Stimulated activated CD4-positive, alpha-beta T cell treated with anti-CD3 and anti-CD28 coated beads, TNF-alpha, amount 100 ng/mL, for 24 hours (primary cell): ENCODE measurements at regions not wholly inside any gene's neighbourhood (a gene's known extent, or its start where the extent isn't known, plus 50 kb on each side); places are given as distances from the start of the nearest gene placed in this dataset.

Experiments used
- DNase-seq, 3 experiments: peaks; one replicate each; pipeline ENCODE4 v3.0.0-alpha.2; 2020; ENCODE audit warnings: low read depth in 3 of 3

DNA sequence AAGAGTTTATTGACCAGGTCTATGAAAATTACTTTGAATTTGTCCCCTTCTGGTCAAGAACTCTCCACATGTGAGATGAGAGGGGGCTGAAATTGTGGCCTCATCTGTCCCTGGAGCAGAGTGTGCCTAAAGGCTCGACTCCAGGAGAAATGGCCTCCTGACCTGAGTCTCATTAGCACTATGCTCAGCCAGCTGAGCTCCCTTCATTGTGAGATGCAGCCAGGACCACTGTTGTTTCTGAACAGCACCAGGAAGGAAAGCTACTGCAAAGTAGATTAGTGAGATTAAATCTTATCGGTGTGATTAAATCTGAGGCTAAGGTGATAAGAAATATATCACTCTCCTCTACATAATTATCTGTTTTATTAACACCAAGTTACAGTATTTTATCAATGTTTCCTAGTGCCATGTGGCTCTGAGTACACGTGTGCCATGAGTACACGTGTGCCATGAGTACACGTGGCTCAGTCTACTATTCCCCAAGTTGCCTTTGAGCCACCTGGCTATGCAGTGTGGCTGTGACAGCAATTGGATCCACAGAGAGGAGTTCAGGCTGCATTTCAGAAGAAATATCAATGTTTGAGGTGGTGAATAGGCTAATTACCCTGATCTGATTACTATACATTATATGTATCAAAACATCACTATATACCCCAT, 126.9 kb downstream of the IPMK start:
- no peak for DNase-seq

DNA sequence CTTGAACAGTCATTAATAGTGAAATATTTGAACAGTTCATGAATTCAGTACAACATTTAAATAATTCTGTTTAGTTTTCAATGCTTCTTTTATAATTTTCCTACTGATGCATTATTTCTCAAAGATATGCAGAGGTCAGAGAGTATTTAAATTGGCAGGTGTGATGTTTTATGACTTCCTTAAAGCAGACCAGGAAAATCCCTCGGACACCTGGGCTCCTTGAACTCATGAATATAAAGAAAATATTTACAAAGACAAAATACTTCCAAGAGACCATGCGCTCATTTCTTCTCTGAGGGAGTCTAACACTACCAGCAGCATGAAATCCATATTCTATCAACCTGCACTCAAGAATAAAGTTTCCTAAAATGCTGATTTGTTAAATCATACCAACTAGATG, 127.6 kb downstream of the IPMK start:
- no peak for DNase-seq

DNA sequence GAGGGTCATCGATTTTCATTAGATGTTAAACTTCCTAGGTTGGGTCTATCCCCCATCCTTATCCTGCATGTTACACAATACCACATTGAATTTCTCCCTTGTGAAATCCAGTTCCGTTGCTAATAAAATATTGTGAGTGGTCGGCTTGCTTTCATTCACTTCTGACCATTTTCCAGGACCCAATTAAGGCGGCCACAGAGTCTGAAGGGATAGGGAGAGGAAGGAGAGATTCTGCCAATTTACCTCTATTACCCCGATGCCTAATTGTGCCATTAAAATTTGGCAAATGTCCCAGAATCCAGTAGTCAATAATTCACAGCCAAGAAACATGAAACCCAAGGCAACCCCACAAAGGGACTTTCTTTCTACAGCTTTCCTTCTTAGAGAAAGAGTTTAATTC, 129.9 kb downstream of the IPMK start:
- DNase-seq, result no peak

DNA sequence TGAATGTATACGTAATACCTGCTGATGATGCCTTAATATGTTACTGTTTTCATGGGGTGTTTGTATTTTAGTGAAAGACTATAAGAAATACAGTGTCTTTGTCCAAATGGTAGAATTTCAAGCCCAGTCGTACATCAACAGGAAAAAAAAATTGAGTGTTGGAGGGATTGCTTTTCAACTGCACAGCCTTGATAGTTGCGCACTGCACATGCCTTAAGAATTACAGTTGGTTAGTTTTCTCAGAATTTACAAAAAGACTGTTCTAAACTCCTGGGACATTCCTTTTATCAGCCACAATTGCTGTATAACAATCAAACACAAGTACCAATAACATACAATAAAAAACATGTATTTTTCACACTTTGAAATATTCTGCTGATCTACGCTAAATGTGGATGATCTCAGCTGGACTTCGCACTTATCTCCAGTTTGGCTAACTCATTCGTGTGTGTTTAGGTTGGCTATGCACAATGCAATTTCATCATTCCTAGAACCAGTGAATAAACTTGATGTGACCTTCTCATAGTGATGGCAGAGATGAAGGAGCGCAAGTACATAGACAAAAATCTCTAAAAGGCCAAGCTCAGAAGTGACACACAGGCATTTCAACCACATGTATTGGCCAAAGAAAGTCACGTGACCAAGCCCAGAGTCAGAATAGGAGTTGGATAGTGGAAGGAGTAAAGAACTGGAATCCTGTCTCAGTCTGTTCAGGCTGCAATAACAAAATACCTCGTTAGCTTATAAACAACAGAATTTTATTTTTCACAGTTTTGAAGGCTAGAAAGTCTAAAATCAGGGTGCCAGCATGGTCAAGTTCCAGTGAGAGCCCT, 152.3 kb downstream of the IPMK start:
- no peak for DNase-seq

DNA sequence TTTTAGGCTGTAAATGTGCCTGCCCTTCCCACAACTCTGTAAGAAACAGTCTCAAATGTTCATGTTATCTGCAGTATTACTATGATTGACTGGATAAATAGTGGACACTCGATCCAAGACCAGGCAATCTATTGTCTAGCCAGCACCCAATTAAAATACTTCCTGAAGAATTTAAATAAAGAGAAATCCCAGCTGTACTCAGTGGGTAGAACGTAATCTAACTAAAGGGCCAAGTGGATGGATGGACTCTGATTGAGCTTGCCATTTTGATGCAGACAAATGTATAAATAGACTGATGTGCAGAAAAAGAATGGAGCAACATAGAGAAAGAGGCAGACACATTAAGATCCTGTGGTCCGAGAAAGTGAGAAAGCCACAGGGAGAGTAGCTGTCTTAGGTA, 158.0 kb downstream of the IPMK start:
- no peak for DNase-seq

DNA sequence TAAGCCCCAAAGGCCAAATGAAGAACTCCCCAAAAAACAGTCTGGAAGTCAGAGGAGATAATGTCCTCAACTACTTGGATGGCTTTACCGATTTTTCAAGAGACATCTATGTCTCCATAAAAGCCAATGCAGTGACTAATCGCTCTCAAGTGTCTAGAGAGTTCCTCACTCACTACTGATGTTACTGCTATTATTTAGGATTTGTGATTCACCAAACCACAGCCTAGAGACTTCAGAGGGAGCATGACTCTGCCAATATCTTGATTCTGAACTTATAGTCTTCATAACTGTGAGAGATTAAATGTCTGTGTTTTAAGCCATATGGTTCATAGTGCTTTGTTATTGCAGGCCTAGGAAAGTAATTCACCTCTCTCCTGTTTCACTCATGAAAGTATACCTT, 160.2 kb downstream of the IPMK start:
- no peak for DNase-seq

DNA sequence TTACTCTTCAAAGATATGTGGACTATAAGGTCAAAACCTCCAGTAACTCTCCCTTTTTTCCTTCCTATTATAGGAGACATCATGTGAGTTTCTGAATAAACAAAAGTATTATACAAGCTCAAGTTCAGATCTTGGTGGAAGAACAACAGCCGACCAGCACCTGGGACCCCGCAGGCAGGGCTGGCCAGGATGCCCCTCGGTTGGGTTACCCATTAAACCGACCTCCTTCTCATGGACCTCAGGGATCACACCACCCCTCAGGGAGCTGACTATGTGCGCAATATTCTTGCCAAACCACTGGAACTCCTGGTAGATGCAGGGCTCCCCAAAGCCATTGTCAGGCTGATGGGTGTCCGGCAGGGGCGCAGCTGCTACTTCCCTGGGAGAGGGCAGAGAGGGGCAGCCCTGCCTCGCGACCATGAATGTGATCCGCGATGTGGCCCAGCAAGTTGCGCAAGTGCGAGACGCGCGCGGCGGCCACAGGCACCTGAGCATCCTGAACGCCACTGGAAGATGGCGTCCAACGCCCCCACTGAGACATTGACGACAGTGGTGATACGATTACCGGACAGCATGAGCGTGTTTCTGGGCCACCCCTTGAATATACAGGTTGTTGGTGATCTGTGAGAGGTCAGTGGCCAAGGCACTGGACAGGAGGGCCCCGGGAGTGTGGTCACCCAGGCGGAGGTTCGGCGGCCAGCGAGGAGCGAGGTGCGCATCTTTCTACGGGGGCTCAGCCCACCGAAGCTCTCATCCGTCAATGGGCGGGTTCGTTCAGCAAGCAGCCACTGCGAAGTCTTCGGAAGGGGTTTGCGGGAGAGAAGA, 161.3 kb downstream of the IPMK start:
- DNase-seq, result no peak

DNA sequence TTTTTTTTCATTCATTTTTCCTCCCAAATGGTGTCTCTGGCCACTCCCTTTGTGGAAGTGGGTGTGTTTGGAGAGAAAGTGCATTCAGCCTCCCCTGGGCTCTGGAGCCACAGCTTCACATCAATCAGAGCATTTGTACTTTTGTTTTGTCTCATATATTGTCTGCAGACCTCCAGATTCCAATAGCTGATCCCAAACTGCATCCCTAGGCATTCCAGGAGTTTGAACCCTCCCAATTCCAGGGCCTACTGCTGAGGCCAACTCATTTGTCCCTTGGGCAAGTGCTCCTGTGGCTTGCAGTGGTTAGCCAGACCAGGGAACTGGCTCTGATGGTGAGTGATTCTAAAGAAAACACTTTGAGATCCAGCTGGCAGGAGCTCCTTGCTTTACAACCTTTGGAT, 163.3 kb downstream of the IPMK start:
- DNase-seq, result no peak

DNA sequence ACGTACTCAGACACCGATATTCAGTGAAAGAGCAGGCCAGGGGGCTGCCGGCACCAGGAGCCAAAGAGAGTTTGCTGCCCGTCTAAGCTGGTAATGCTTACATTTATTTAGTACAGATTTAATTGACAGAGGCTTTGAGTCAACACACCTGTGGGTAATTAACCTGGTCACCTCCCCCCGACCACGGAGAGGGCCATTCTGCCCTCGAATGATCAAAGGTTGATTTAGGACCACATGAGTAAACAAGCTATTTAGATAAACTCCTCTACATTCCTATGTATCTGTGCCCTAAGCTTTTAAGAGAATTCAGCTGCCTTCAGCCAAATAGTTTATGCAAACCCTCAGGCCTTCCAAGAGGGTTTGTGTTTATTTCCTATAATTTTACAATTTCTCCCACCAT, 164.8 kb downstream of the IPMK start:
- DNase-seq, result no peak

DNA sequence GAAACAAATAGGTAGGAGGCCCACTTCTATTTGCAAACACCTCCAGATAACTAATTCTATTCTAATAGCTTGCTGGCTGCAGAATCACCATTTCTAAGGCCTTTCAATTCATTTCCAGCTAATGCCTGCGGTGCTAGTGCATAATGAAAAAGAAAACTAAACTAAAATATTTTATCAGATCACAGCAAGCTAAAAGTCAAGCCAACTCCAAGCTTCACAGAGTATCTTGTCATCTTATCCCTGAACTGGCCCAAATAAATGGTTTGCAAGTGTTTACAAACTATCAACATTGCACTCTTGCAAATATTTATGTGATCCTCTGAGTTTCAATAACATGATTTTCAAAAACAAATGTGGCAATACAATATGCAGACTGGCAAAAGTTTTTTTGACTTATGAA, 166.0 kb downstream of the IPMK start:
- DNase-seq, result no peak

DNA sequence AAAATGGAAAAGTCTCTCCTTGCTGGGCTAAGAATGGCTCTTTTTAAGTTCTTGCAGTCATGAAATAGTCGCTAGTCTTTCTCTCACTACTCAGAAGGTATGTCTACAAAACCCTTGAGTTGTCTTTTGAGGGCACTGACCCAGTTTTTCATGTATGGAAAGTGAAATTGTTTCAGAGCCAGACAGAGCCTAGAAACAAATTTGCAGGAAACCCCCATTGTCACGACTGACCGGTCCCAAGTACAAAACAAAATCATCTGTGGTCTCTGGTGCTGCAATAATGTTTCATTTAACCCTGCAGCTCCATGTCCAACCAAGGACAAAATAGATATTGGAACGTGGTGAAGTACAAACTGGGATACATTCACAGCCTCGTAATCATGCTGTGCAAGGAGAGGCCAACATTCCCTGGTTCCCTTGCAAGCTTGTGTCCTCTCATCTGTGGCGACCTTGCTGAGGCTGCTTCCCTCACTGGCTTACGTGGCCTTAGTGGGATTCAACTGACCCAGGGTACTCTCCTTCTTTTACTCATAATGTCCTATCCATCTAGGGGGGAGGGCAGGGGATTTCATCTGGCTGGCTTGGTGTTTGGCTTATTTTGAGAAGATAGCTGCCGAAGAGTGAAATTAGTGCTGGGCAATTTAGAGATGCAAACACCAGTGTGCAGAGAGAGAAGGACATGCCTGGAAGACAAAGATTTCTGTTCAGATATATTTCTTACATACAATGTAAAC, 172.5 kb downstream of the IPMK start:
- no peak for DNase-seq

DNA sequence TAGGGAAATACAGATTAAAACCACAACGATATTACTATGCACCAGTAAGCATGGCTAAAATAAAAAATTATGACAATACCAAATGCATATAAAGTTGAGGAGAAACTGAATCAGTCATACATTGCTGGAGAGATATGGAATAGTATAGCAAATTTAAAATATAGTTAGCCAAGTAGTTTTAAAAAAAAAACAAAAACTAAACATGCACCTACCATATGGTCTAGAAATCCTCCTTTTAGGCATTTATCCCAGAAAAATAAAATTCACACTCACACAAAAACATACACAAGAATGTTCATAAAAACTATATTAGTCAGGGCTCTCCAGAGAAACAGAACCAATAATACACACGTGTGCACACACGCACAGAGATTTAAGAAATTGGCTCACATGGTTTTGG, 175.8 kb downstream of the IPMK start:
- DNase-seq, result no peak

DNA sequence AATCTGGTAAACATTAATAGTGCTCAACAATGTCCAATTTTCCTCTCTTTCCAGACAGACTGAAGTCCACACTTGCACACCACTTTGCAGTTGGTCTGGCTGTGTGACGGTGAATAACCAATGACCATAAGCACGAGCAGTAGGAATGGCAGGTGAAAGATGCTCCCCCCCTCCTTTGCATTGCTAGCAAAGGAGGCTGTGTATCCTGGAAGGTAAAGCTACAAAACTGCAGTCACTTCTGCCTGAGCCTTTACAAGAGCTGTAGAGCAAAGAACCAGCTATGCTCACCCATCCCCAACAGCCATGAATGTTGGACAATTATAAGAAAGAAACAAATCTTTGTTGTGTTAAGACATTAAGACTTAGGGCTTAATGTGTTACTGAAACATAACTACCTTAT, 178.0 kb downstream of the IPMK start:
- no peak for DNase-seq

DNA sequence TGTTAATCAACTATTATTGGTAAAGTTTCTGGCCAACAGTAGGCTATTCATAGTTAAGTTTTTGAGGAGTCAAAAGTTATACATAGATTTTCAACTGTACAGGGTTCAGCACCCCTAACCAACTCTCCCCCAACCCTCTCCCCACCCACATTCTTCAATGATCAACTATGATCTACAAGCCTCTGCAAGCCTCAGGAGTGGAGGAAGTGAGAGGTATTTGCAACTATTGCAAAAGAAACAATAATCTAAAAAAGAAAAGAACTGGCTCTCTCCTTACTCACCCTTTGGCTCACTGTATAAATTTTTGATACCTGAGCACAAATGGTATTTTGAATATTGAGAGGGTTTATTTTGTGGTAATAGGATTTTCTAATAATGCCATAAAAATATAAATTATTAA, 179.8 kb downstream of the IPMK start:
- DNase-seq, result no peak

DNA sequence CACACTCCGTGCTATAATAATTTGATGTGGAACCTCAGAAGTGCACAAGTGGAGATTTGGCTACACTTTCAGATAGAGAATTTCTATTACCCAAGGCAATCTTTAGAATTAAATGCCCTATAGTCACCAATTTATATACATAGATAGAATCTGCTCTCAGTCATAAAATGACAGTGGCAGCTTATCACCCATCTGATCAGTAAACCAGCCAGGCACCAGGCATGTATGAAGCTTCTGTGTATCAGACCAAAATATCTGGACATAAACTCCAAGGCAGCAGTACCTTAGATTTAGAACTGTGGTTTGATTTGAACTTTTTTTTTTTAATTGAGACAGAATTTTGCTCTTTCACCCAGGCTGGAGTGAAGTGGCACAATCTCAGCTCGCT, 180.9 kb downstream of the IPMK start:
- no peak for DNase-seq

DNA sequence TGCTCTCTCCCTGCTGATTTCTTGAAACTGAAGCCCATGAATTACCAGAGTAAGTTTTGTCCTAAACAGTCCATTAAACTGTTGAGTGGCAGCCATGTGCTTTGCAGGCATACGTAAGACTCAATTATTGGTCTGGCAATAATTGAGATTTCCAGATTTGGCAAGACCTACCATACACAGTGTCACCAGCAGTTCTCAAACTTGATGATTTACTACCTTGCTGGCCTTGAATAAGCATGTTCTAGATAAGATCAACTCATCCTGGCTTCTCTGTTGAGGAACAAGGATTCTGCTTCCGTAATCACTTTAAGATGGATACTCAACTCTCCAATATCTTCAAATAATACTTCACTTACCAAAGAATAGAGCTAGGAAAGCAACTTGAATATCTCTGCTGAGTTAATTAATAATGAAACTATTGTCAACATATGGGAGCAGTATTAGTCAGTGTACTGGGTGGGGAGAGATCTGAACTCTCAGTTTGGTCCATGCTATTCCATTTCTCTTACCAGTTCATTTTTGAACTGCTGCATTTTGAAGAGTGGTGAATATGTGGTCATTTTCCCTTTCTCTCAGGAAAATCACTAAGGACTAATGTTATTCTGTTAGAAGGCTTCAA, 181.4 kb downstream of the IPMK start:
- DNase-seq, result no peak

DNA sequence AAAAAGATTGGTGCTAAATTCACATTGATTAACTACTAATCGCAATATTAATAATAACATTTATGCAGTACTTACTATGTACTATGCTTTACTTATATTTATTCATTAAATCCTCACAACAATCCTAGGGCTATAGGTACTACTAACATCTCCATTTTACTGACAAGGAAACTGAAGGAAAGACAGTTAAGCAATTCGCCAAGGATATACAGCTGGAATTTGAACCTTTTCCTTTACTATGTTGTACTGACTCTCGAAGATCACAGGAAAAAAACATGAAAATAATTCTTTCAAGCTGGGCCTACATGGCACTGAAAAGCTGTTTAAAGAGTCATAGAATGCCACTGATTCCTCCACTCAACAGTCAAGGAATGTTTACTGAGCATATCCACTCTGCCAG, 185.4 kb downstream of the IPMK start:
- no peak for DNase-seq

DNA sequence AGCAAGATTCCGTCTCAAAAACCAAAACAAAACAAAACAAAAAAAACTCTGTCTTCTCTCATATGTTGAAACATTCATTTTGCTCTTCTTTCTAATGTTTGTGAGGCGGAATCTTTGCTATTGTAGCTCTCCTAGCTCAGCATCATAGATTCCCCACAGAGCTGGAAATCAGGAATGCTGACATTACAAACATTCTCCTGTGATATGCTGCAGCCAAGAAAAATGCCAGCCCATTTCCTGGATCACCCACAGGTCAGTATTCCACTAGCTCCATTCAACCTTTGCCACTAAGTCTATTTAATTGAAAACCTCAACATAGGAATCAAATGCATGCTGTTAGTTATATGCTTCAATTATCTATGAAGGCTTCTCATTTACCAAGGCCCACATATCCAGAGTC, 186.3 kb downstream of the IPMK start:
- DNase-seq, result no peak

DNA sequence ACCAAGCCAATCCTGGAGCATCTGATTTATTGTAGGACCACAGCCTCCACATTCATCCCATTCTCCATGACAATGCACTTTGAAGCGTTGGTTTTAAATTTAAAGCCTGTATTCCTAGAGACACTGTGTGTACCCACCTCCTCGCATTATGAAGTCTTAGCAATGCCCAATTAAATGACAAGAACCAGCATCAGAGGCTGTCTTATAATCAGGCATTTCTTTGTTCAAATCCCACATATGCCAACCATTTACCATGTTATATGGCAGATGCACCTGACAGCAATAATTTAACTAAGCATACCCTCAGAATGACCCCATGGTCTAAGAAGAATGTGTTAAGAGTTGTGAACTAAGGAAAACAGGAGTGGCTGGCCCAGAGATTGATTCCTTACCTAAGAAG, 188.2 kb downstream of the IPMK start:
- no peak for DNase-seq

DNA sequence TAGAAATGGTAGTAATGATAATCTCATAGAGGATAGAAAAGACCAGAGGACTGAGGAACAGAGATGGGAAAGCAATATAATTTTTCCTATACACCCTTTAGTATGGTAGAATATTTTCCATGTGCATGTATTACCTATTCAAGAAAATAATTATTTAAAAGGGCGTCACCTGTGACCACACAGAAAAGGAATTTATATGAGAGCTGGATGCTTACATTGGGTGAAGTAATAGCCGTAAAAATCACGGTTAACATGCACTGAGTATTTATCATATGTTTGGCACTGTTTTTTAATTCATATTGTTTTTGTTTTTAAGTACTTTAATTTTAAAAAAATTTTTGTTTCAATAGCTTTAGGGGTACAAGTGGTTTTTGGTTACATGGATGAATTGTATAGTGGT, 195.1 kb downstream of the IPMK start:
- no peak for DNase-seq

DNA sequence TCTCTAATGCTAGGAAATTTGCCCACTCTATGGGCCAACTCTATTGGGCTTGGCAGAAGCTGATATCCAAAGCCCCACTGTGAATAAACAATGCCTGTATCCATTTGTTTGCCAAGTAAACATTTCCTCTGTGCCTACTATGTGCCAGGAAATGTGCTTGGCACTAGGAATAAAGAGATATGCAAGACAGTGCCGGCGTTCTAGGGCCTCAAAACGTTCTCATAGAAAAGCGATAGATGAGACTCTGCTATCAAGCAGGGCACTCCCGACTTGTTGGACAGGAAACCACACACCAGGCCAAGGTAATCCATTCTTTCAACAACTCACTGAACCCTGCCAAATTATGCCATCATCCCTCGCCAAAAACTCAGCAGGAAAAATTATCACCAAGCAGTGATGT, 196.7 kb downstream of the IPMK start:
- DNase-seq, result no peak

DNA sequence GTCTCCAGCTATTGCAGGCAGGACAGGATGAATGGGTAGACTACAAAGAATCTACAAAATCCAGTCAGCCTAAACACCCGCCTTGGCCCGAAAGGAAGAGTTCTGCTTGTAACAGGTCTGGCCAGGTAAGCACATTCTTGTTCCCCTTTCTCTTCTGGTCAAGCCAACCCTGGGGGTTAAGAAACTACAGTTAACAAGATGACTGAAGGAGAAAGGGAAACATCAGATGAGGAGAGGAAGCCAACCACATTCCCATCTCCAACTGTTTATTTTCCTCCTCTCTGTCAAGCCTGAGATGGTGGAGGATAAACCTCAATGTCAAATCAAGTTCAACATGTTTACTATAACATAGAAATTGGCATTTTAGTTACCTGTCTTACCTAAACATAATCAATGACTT, 198.9 kb downstream of the IPMK start:
- no peak for DNase-seq
